Neural crest cell (in vitro differentiated cells): ENCODE measurements at regions not wholly inside any gene's neighbourhood (a gene's known extent, or its start where the extent isn't known, plus 50 kb on each side); places are given as distances from the start of the nearest gene placed in this dataset.

Experiments used
- DNase-seq: peaks from one replicate; pipeline ENCODE4 v3.0.0; 2021; ENCODE audit warnings: low read depth, mixed read lengths, low spot score
- H3K27ac Mint-ChIP-seq: one replicate; pipeline ENCODE4 v1.8.0; 2021; ENCODE audit warnings: mild to moderate bottlenecking, mixed read lengths; ENCODE audit not compliant: unreplicated experiment
- H3K27me3 Mint-ChIP-seq: 2 replicates; pipeline ENCODE4 v1.8.0; 2021; ENCODE audit warnings: low read depth, mild to moderate bottlenecking, mixed read lengths
- H3K36me3 Mint-ChIP-seq: 2 replicates; pipeline ENCODE4 v1.8.0; 2021; ENCODE audit warnings: low read depth, mild to moderate bottlenecking, mixed read lengths
- H3K4me1 Mint-ChIP-seq: 2 replicates; pipeline ENCODE4 v1.8.0; 2021; ENCODE audit warnings: mixed read lengths
- H3K4me3 Mint-ChIP-seq: one replicate; pipeline ENCODE4 v1.8.0; 2021; ENCODE audit warnings: mild to moderate bottlenecking, mixed read lengths
- H3K9me3 Mint-ChIP-seq: 2 replicates; pipeline ENCODE4 v1.8.0; 2021; ENCODE audit warnings: mixed read lengths
- CTCF ChIP-seq: fragments of 200-600 bp; sonication (generic); conservative IDR thresholded peaks from 2 replicates; pipeline ENCODE4 v1.5.0; 2021; ENCODE audit warnings: antibody characterized with exemption, mild to moderate bottlenecking

- no peaks in the 10 kb centered on the region for H3K9me3 Mint-ChIP-seq
- H3K27ac Mint-ChIP-seq = no peak overlapping the region
- no peak overlapping the region for H3K4me3 Mint-ChIP-seq
- H3K4me1 Mint-ChIP-seq = peaks cover 6% of the 10 kb centered on the region
- no peak for DNase-seq
- no peaks in the 10 kb centered on the region for H3K36me3 Mint-ChIP-seq
- no peaks in the 10 kb centered on the region for H3K27me3 Mint-ChIP-seq
- no peak for TF ChIP-seq CTCF
These were observed 192.2 kb upstream of the SGK1 start for GRCh38 chr6:134510142-134510541.

GRCh38 chr6:134508862-134509498, 191.1 kb upstream of the SGK1 start:
- no peaks in the 10 kb centered on the region for H3K27me3 Mint-ChIP-seq
- no peak for DNase-seq
- no peak for TF ChIP-seq CTCF
- H3K27ac Mint-ChIP-seq = no peak overlapping the region
- H3K4me3 Mint-ChIP-seq = no peak overlapping the region
- no peaks in the 10 kb centered on the region for H3K36me3 Mint-ChIP-seq
- no peaks in the 10 kb centered on the region for H3K9me3 Mint-ChIP-seq
- H3K4me1 Mint-ChIP-seq = peaks cover 6% of the 10 kb centered on the region

- DNase-seq = no peak
- Mint-ChIP-seq H3K27me3 (no peaks in the 10 kb centered on the region), H3K4me3 (no peak overlapping the region), H3K9me3 (no peaks in the 10 kb centered on the region), H3K27ac (no peak overlapping the region), H3K36me3 (no peaks in the 10 kb centered on the region), H3K4me1 (no peaks in the 10 kb centered on the region)
- no peak for TF ChIP-seq CTCF
These were observed 188.2 kb upstream of the SGK1 start for GRCh38 chr6:134506162-134506561.

- no peak for TF ChIP-seq CTCF
- no peak for DNase-seq
- Mint-ChIP-seq H3K4me3 (no peak overlapping the region), H3K4me1 (no peaks in the 10 kb centered on the region), H3K27me3 (no peaks in the 10 kb centered on the region), H3K27ac (no peak overlapping the region), H3K9me3 (no peaks in the 10 kb centered on the region), H3K36me3 (no peaks in the 10 kb centered on the region)
These were observed 185.8 kb upstream of the SGK1 start for GRCh38 chr6:134503585-134504281.

- no peaks in the 10 kb centered on the region for H3K4me1 Mint-ChIP-seq
- no peaks in the 10 kb centered on the region for H3K9me3 Mint-ChIP-seq
- no peak overlapping the region for H3K4me3 Mint-ChIP-seq
- no peak for DNase-seq
- no peaks in the 10 kb centered on the region for H3K27me3 Mint-ChIP-seq
- H3K36me3 Mint-ChIP-seq = no peaks in the 10 kb centered on the region
- TF ChIP-seq CTCF = no peak
- H3K27ac Mint-ChIP-seq = no peak overlapping the region
These were observed 185.0 kb upstream of the SGK1 start for GRCh38 chr6:134502614-134503549.
